Fibroblast of upper back skin (primary cell): ENCODE measurements at regions not wholly inside any gene's neighbourhood (a gene's known extent, or its start where the extent isn't known, plus 50 kb on each side); places are given as distances from the start of the nearest gene placed in this dataset.
"Not testable (repeated sequence)": the region's sequence is repeated elsewhere in the genome, so short reads cannot be mapped to it uniquely, and the experiment has no call there.

ENCODE experiments used
- DNase-seq: peaks from one replicate; pipeline ENCODE4 v3.0.0-alpha.2; 2013

- no peak for DNase-seq
These were observed 163.5 kb upstream of the SALL3 start for GRCh38 chr18:78816114-78816513.

GRCh38 chr18:78816916-78817315, 162.7 kb upstream of the SALL3 start:
- no peak for DNase-seq

GRCh38 chr18:78818495-78818894, 161.1 kb upstream of the SALL3 start:
- DNase-seq, result no peak

- DNase-seq, result no peak
These were observed 160.7 kb upstream of the SALL3 start for GRCh38 chr18:78818961-78819360.

- no peak for DNase-seq
These were observed 159.3 kb upstream of the SALL3 start for GRCh38 chr18:78820161-78820834.

GRCh38 chr18:78821396-78821795, 158.2 kb upstream of the SALL3 start:
- no peak for DNase-seq

- no peak for DNase-seq
These were observed 157.3 kb upstream of the SALL3 start for GRCh38 chr18:78822171-78822948.

- DNase-seq, result no peak
These were observed 156.7 kb upstream of the SALL3 start for GRCh38 chr18:78822949-78823285.

GRCh38 chr18:78825168-78825567, 154.4 kb upstream of the SALL3 start:
- DNase-seq, result no peak

GRCh38 chr18:78826631-78827030, 153.0 kb upstream of the SALL3 start:
- no peak for DNase-seq

- no peak for DNase-seq
These were observed 152.5 kb upstream of the SALL3 start for GRCh38 chr18:78827141-78827540.

GRCh38 chr18:78828131-78828530, 151.5 kb upstream of the SALL3 start:
- no peak for DNase-seq

- DNase-seq, result not testable (repeated sequence)
These were observed 150.6 kb upstream of the SALL3 start for GRCh38 chr18:78829026-78829425.

- no peak for DNase-seq
These were observed 149.5 kb upstream of the SALL3 start for GRCh38 chr18:78830161-78830560.

GRCh38 chr18:78830826-78831225, 148.8 kb upstream of the SALL3 start:
- DNase-seq, result no peak

- no peak for DNase-seq
These were observed 148.0 kb upstream of the SALL3 start for GRCh38 chr18:78831603-78832002.

GRCh38 chr18:78833833-78834232, 145.8 kb upstream of the SALL3 start:
- DNase-seq, result no peak

GRCh38 chr18:78836838-78837237, 142.8 kb upstream of the SALL3 start:
- no peak for DNase-seq

- no peak for DNase-seq
These were observed 141.9 kb upstream of the SALL3 start for GRCh38 chr18:78837754-78838153.

GRCh38 chr18:78838183-78838582, 141.4 kb upstream of the SALL3 start:
- DNase-seq, result no peak

- no peak for DNase-seq
These were observed 130.6 kb upstream of the SALL3 start for GRCh38 chr18:78849046-78849445.

GRCh38 chr18:78849458-78849857, 130.2 kb upstream of the SALL3 start:
- DNase-seq, result no peak

- no peak for DNase-seq
These were observed 126.3 kb upstream of the SALL3 start for GRCh38 chr18:78853341-78853740.

GRCh38 chr18:78855188-78855587, 124.4 kb upstream of the SALL3 start:
- DNase-seq, result no peak
